C1 segment of cervical spinal cord (tissue), 14 donors: ENCODE measurements at regions not wholly inside any gene's neighbourhood (a gene's known extent, or its start where the extent isn't known, plus 50 kb on each side); places are given as distances from the start of the nearest gene placed in this dataset.

ENCODE experiments used
- DNase-seq, 14 donors: peaks; one replicate each; lab custom pipeline; 2025; lab: John Stamatoyannopoulos, UW

GRCh38 chr6:48057601-48058000 is 53.4 kb downstream of the PTCHD4 start:
- no peak for DNase-seq

- DNase-seq, result no peak
These were observed 62.4 kb downstream of the PTCHD4 start for GRCh38 chr6:48048451-48049146.

- DNase-seq, result no peak
These were observed 69.1 kb downstream of the PTCHD4 start for GRCh38 chr6:48041894-48042293.

- no peak for DNase-seq
These were observed 73.1 kb downstream of the PTCHD4 start for GRCh38 chr6:48037946-48038345.

GRCh38 chr6:48036316-48036715 is 74.7 kb downstream of the PTCHD4 start:
- DNase-seq, result no peak

GRCh38 chr6:48032151-48032550 is 78.8 kb downstream of the PTCHD4 start:
- no peak for DNase-seq

- no peak for DNase-seq
These were observed 79.3 kb downstream of the PTCHD4 start for GRCh38 chr6:48031711-48032110.

- no peak for DNase-seq
These were observed 83.1 kb downstream of the PTCHD4 start for GRCh38 chr6:48027704-48028435.

GRCh38 chr6:48024956-48025355 is 86.0 kb downstream of the PTCHD4 start:
- DNase-seq, result no peak

- DNase-seq, result no peak
These were observed 89.1 kb downstream of the PTCHD4 start for GRCh38 chr6:48021904-48022303.

GRCh38 chr6:48016020-48016755 is 94.8 kb downstream of the PTCHD4 start:
- no peak for DNase-seq

GRCh38 chr6:47992809-47993208 is 118.2 kb downstream of the PTCHD4 start:
- DNase-seq, result no peak

- DNase-seq, result no peak
These were observed 127.5 kb downstream of the PTCHD4 start for GRCh38 chr6:47983491-47983890.

- DNase-seq, result no peak
These were observed 133.7 kb downstream of the PTCHD4 start for GRCh38 chr6:47977314-47977713.

GRCh38 chr6:47974106-47974505 is 136.9 kb downstream of the PTCHD4 start:
- no peak for DNase-seq

- DNase-seq, result no peak
These were observed 140.2 kb downstream of the PTCHD4 start for GRCh38 chr6:47970826-47971225.

- no peak for DNase-seq
These were observed 143.2 kb downstream of the PTCHD4 start for GRCh38 chr6:47967843-47968242.

- DNase-seq, result no peak
These were observed 146.0 kb downstream of the PTCHD4 start for GRCh38 chr6:47964969-47965368.

- DNase-seq, result no peak
These were observed 158.4 kb downstream of the PTCHD4 start for GRCh38 chr6:47952640-47953039.

- DNase-seq, result no peak
These were observed 163.0 kb downstream of the OPN5 start for GRCh38 chr6:47944846-47945245.

GRCh38 chr6:47938405-47938804 is 156.6 kb downstream of the OPN5 start:
- DNase-seq, result no peak

GRCh38 chr6:47936820-47937219 is 155.0 kb downstream of the OPN5 start:
- no peak for DNase-seq

GRCh38 chr6:47934023-47934422 is 152.2 kb downstream of the OPN5 start:
- no peak for DNase-seq
